Cardiac muscle cell (in vitro differentiated cells and primary cell): ENCODE measurements at regions not wholly inside any gene's neighbourhood (a gene's known extent, or its start where the extent isn't known, plus 50 kb on each side); places are given as distances from the start of the nearest gene placed in this dataset.
A peak's percentile ranks its signal among the peaks of the same experiment; 100 is the strongest.

Experiments used
- DNase-seq, 2 donors: peaks; one replicate each; pipeline versions ENCODE4 v3.0.0 to v3.0.0-alpha.2; 2010 to 2017; ENCODE audit warnings: low read depth in 1 of 2, low spot score in 1 of 2
- H3K27ac ChIP-seq: fragments of 200-600 bp; sonication (generic); 2 replicates; pipeline ENCODE4 v1.5.1; 2016
- H3K27me3 ChIP-seq: fragments of 200-600 bp; sonication (generic); 2 replicates; pipeline ENCODE4 v1.6.0; 2016; ENCODE audit warnings: control low read depth
- H3K36me3 ChIP-seq: fragments of 200-600 bp; sonication (generic); 2 replicates; pipeline ENCODE4 v1.5.1; 2016; ENCODE audit warnings: control low read depth
- H3K4me1 ChIP-seq: fragments of 200-600 bp; sonication (generic); 2 replicates; pipeline ENCODE4 v1.8.1; 2017; ENCODE audit warnings: low read depth, mild to moderate bottlenecking, mixed run types
- H3K4me3 ChIP-seq: fragments of 200-600 bp; sonication (generic); 2 replicates; pipeline ENCODE4 v1.5.1; 2016; ENCODE audit warnings: mild to moderate bottlenecking
- H3K9me3 ChIP-seq: fragments of 200-600 bp; sonication (generic); 2 replicates; pipeline ENCODE4 v1.5.1; 2017; ENCODE audit warnings: low read depth, mild to moderate bottlenecking, control low read depth
- CTCF ChIP-seq: IDR thresholded peaks from 2 replicates; pipeline ENCODE4 v1.5.1; 2012; ENCODE audit warnings: low read depth, mild to moderate bottlenecking, low read length

- H3K36me3 ChIP-seq, result no peaks in the 10 kb centered on the region
- no peak for TF ChIP-seq CTCF
- no peaks in the 10 kb centered on the region for H3K4me1 ChIP-seq
- no peak overlapping the region for H3K4me3 ChIP-seq
- no peak overlapping the region for H3K27ac ChIP-seq
- no peak for DNase-seq
- H3K27me3 ChIP-seq, result no peaks in the 10 kb centered on the region
- H3K9me3 ChIP-seq, result no peaks in the 10 kb centered on the region
Observed at GRCh38 chr15:68501616-68502015, 69.7 kb upstream of the ITGA11 start.

DNA sequence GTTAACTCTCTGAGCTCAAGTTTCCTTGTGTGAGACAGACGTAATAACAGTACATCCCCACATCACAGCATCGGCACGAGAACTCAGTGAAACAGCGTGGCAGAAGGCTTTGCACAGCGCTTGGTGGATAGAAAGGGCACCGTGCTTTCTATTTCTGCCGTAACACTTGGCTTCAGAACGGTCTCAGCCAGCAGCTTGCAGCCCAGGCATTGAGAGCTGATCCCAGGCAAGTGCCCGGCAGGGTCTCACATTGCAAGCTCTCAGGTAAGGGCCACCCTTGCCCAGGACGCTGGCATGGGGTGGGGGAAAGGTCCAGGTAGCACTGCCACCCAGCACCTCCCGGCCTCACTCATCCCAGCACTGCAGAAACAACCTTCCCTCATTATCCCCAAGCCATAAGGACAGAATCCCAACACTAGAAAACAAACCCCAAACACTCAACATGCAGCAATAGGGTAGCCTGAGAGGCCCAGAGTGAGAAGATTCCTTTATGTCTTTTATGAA is 70.5 kb upstream of the ITGA11 start:
- no peak for DNase-seq
- no peaks in the 10 kb centered on the region for H3K27me3 ChIP-seq
- no peak overlapping the region for H3K27ac ChIP-seq
- no peaks in the 10 kb centered on the region for H3K9me3 ChIP-seq
- H3K4me1 ChIP-seq, result no peaks in the 10 kb centered on the region
- no peak overlapping the region for H3K4me3 ChIP-seq
- TF ChIP-seq CTCF, result no peak
- H3K36me3 ChIP-seq, result no peaks in the 10 kb centered on the region

DNA sequence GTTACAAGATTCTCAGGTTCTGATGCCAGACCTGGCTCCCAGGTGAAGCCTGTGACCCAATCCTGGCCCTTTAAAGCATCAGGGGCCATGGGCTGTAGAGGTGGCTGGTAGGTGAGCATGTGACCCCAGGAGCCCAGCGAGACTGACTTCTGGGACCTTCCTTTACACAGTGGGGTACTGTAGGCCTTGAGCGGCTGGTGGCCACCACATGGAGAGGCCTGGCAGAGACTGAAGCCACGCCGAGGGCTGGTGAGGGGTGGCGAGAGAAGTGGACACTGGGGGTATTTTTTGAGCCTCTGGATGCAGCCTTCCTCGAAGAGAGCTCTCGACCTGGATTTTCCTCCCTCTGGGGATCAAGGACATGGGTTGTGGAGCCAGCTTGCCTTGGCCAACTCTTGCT is 71.2 kb upstream of the ITGA11 start:
- no peaks in the 10 kb centered on the region for H3K36me3 ChIP-seq
- no peak for TF ChIP-seq CTCF
- no peak overlapping the region for H3K27ac ChIP-seq
- H3K4me3 ChIP-seq, result no peak overlapping the region
- H3K27me3 ChIP-seq, result no peaks in the 10 kb centered on the region
- no peaks in the 10 kb centered on the region for H3K4me1 ChIP-seq
- H3K9me3 ChIP-seq, result no peaks in the 10 kb centered on the region
- DNase-seq, result no peak

DNA sequence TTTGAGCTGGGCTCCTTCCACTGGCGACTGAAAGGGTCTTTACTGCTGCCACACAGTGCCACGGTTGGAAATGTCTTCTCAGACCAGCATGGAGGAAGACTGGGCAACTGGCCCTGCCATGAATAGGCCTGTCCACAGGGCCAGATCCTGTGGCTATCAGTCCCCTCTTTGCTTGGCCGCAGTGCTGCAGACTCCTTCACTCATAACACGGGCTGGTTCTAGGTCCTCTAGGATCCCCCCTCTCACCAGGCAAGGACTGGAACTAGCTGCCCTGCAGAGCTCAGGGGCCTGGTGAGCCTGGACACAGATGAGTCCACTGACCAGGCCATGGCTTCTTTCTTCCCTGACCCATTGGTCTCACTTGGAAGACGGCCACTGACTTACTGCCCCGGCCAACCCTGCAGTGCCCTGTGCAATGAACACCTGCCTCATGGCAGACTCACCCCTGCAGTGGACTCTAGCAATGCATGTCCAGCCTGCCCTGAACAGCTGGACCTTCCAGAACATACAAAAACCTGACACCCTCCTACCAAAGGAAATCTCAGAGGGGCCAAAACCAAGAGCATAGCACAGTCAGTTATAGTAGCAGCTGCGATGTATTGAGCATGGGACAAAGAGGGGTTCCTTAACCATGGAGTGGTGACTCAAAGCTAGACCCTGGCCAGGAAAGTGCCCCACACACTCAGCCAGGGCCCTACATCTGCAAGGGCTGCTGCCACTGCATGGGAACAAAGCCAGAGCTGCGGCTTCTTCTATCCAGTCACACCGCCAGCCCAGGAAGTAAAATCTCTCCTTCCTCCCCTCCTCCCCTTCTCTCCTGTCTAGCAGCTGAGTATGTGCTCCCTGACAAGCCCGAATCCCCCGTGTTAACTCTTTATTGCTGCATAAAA is 72.1 kb upstream of the ITGA11 start:
- H3K27ac ChIP-seq, result no peak overlapping the region
- no peaks in the 10 kb centered on the region for H3K9me3 ChIP-seq
- DNase-seq, result peak in 1 of 2 donors; percentile 62
- H3K27me3 ChIP-seq, result no peaks in the 10 kb centered on the region
- no peak overlapping the region for H3K4me3 ChIP-seq
- no peak for TF ChIP-seq CTCF
- no peaks in the 10 kb centered on the region for H3K36me3 ChIP-seq
- no peaks in the 10 kb centered on the region for H3K4me1 ChIP-seq

GRCh38 chr15:68504681-68505170 is 72.8 kb upstream of the ITGA11 start:
- no peak overlapping the region for H3K4me3 ChIP-seq
- DNase-seq, result no peak
- no peaks in the 10 kb centered on the region for H3K27me3 ChIP-seq
- TF ChIP-seq CTCF, result no peak
- H3K27ac ChIP-seq, result no peak overlapping the region
- no peaks in the 10 kb centered on the region for H3K4me1 ChIP-seq
- H3K9me3 ChIP-seq, result no peaks in the 10 kb centered on the region
- no peaks in the 10 kb centered on the region for H3K36me3 ChIP-seq
